ENCODE measurements at regions not wholly inside any gene's neighbourhood (a gene's known extent, or its start where the extent isn't known, plus 50 kb on each side); places are given as distances from the start of the nearest gene placed in this dataset.

GRCh38 chr18:73829146-73829545 is 318.5 kb downstream of the FBXO15 start:
- H3K4me3 ChIP-seq (ENCODE audit: low read length), result no peak overlapping the region
- no peak for DNase-seq (ENCODE audit: low read depth, low spot score)

GRCh38 chr18:73827801-73828200 is 319.8 kb downstream of the FBXO15 start:
- H3K4me3 ChIP-seq (ENCODE audit: low read length), result no peak overlapping the region

GRCh38 chr18:73826098-73826497 is 321.5 kb downstream of the FBXO15 start:
- H3K4me3 ChIP-seq (ENCODE audit: low read length), result no peak overlapping the region
- no peak for DNase-seq (ENCODE audit: low read depth, low spot score)

More at GRCh38 chr18:73827801-73828200, 319.8 kb downstream of the FBXO15 start:
- no peak for DNase-seq (ENCODE audit: low read depth, low spot score)

GRCh38 chr18:73824671-73825070 is 323.0 kb downstream of the FBXO15 start:
- H3K4me3 ChIP-seq (ENCODE audit: low read length), result no peak overlapping the region
- no peak for DNase-seq (ENCODE audit: low read depth, low spot score)

GRCh38 chr18:73812423-73812822 is 335.2 kb downstream of the FBXO15 start:
- no peak for DNase-seq (ENCODE audit: low read depth, low spot score)
- no peak overlapping the region for H3K4me3 ChIP-seq (ENCODE audit: low read length)

GRCh38 chr18:73807551-73808192 is 340.0 kb downstream of the FBXO15 start:
- DNase-seq (ENCODE audit: low read depth, low spot score), result no peak
- no peak overlapping the region for H3K4me3 ChIP-seq (ENCODE audit: low read length)

GRCh38 chr18:73805991-73806390 is 341.6 kb downstream of the FBXO15 start:
- no peak for DNase-seq (ENCODE audit: low read depth, low spot score)
- H3K4me3 ChIP-seq (ENCODE audit: low read length), result no peak overlapping the region

- DNase-seq (ENCODE audit: low read depth, low spot score), result no peak
- no peak overlapping the region for H3K4me3 ChIP-seq (ENCODE audit: low read length)
Observed at GRCh38 chr18:73797419-73797818, 350.2 kb downstream of the FBXO15 start.

GRCh38 chr18:73793386-73793785 is 354.2 kb downstream of the FBXO15 start:
- H3K4me3 ChIP-seq (ENCODE audit: low read length), result no peak overlapping the region
- DNase-seq (ENCODE audit: low read depth, low spot score), result no peak

- DNase-seq (ENCODE audit: low read depth, low spot score), result no peak
- H3K4me3 ChIP-seq (ENCODE audit: low read length), result no peak overlapping the region
Observed at GRCh38 chr18:73791081-73791480, 356.6 kb downstream of the FBXO15 start.

GRCh38 chr18:73790587-73790986 is 357.0 kb downstream of the FBXO15 start:
- DNase-seq (ENCODE audit: low read depth, low spot score), result no peak
- H3K4me3 ChIP-seq (ENCODE audit: low read length), result no peak overlapping the region

- H3K4me3 ChIP-seq (ENCODE audit: low read length), result no peak overlapping the region
- no peak for DNase-seq (ENCODE audit: low read depth, low spot score)
Observed at GRCh38 chr18:73787316-73787715, 360.3 kb downstream of the FBXO15 start.

GRCh38 chr18:73785300-73785699 is 362.3 kb downstream of the FBXO15 start:
- no peak for DNase-seq (ENCODE audit: low read depth, low spot score)
- no peak overlapping the region for H3K4me3 ChIP-seq (ENCODE audit: low read length)

- H3K4me3 ChIP-seq (ENCODE audit: low read length), result no peak overlapping the region
- no peak for DNase-seq (ENCODE audit: low read depth, low spot score)
Observed at GRCh38 chr18:73784853-73785252, 362.8 kb downstream of the FBXO15 start.

GRCh38 chr18:73782405-73782804 is 365.2 kb downstream of the FBXO15 start:
- DNase-seq (ENCODE audit: low read depth, low spot score), result no peak
- no peak overlapping the region for H3K4me3 ChIP-seq (ENCODE audit: low read length)

GRCh38 chr18:73780218-73780617 is 367.4 kb downstream of the FBXO15 start:
- H3K4me3 ChIP-seq (ENCODE audit: low read length), result no peak overlapping the region
- no peak for DNase-seq (ENCODE audit: low read depth, low spot score)

GRCh38 chr18:73778032-73778359 is 369.6 kb downstream of the FBXO15 start:
- DNase-seq (ENCODE audit: low read depth, low spot score), result no peak
- H3K4me3 ChIP-seq (ENCODE audit: low read length), result no peak overlapping the region

- H3K4me3 ChIP-seq (ENCODE audit: low read length), result no peak overlapping the region
- DNase-seq (ENCODE audit: low read depth, low spot score), result peak; percentile 54
Observed at GRCh38 chr18:73777356-73778031, 370.1 kb downstream of the FBXO15 start.

- H3K4me3 ChIP-seq (ENCODE audit: low read length), result no peak overlapping the region
- no peak for DNase-seq (ENCODE audit: low read depth, low spot score)
Observed at GRCh38 chr18:73774811-73775509, 372.7 kb downstream of the FBXO15 start.

GRCh38 chr18:73768043-73768442 is 379.6 kb downstream of the FBXO15 start:
- DNase-seq (ENCODE audit: low read depth, low spot score), result peak; percentile 95
- H3K4me3 ChIP-seq (ENCODE audit: low read length), result no peak overlapping the region; the same call in 1 of the 2 replicates

All from Jurkat, Clone E6-1 (cell line).